ENCODE measurements at regions not wholly inside any gene's neighbourhood (a gene's known extent, or its start where the extent isn't known, plus 50 kb on each side); places are given as distances from the start of the nearest gene placed in this dataset.
"Not testable (repeated sequence)": the region's sequence is repeated elsewhere in the genome, so short reads cannot be mapped to it uniquely, and the experiment has no call there.

DNA sequence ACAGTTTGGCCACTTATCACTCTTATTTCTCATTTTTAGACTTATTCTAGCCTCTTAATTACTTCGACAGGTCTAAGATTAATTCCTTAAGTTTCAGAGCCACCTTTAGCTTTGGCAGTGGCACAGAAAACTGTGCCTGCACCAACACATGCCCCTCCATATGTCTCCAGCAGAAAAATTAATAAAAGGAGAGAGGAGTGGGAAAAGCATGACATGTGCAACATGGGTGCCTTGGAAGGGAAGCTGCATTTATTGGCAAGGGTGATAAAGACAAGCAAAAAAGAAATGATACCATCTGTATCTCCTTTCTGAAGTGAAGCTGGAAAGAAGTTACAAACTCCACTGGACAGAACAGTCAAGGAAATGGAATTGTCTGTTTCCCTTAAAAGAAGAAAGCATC is 121.7 kb upstream of the CFAP20DC start (continued):
- TF ChIP-seq, protein P1, sequence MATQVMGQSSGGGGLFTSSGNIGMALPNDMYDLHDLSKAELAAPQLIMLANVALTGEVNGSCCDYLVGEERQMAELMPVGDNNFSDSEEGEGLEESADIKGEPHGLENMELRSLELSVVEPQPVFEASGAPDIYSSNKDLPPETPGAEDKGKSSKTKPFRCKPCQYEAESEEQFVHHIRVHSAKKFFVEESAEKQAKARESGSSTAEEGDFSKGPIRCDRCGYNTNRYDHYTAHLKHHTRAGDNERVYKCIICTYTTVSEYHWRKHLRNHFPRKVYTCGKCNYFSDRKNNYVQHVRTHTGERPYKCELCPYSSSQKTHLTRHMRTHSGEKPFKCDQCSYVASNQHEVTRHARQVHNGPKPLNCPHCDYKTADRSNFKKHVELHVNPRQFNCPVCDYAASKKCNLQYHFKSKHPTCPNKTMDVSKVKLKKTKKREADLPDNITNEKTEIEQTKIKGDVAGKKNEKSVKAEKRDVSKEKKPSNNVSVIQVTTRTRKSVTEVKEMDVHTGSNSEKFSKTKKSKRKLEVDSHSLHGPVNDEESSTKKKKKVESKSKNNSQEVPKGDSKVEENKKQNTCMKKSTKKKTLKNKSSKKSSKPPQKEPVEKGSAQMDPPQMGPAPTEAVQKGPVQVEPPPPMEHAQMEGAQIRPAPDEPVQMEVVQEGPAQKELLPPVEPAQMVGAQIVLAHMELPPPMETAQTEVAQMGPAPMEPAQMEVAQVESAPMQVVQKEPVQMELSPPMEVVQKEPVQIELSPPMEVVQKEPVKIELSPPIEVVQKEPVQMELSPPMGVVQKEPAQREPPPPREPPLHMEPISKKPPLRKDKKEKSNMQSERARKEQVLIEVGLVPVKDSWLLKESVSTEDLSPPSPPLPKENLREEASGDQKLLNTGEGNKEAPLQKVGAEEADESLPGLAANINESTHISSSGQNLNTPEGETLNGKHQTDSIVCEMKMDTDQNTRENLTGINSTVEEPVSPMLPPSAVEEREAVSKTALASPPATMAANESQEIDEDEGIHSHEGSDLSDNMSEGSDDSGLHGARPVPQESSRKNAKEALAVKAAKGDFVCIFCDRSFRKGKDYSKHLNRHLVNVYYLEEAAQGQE (IDR thresholded peaks at IDR 0.05; ENCODE audit: unreplicated experiment): no peak
- TF ChIP-seq JUNB (IDR thresholded peaks at IDR 0.05; ENCODE audit: unreplicated experiment) (no peak), EZH2phosphoT487 (IDR thresholded peaks at IDR 0.05; ENCODE audit: unreplicated experiment) (no peak), POLR2AphosphoS5 (IDR thresholded peaks at IDR 0.05; ENCODE audit: low read depth) (no peak), NANOG (IDR thresholded peaks at IDR 0.05; ENCODE audit: borderline replicate concordance) (no peak), EZH2 (IDR thresholded peaks at IDR 0.05; ENCODE audit: low read depth, unreplicated experiment) (no peak), ZNF331 (CRISPR knock-in tag; IDR thresholded peaks at IDR 0.05; ENCODE audit: low read depth) (no peak), STAT1 (IDR thresholded peaks at IDR 0.05; ENCODE audit: unreplicated experiment) (no peak), ZNF114 (CRISPR knock-in tag; IDR thresholded peaks at IDR 0.05) (no peak)
- TF ChIP-seq, protein P2, sequence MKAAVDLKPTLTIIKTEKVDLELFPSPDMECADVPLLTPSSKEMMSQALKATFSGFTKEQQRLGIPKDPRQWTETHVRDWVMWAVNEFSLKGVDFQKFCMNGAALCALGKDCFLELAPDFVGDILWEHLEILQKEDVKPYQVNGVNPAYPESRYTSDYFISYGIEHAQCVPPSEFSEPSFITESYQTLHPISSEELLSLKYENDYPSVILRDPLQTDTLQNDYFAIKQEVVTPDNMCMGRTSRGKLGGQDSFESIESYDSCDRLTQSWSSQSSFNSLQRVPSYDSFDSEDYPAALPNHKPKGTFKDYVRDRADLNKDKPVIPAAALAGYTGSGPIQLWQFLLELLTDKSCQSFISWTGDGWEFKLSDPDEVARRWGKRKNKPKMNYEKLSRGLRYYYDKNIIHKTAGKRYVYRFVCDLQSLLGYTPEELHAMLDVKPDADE (IDR thresholded peaks at IDR 0.05): no peak

DNA sequence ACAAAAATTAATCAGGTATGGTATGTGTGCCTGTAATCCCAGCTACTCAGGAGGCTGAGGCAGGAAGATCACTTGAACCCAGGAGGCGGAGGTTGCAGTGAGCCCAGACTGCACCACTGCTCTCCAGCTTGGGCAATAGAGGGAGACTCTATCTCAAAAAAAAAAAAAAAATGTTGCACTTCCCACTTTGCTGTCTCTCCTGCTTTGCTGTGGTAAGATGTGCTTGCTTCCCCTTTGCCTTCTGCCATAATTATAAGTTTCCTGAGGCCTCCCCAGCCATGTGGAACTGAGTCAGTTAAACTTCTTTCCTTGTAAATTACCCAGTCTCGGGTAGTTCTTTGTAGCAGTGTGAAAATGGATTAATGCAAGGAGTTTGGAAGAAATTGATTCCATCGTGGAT is 120.3 kb upstream of the CFAP20DC start:
- H3K4me1 ChIP-seq (ENCODE audit: insufficient read depth); H2AFZ ChIP-seq; H3K79me2 ChIP-seq (replicated peaks; ENCODE audit: insufficient read depth); H3K36me3 ChIP-seq (ENCODE audit: insufficient read depth); H4K20me1 ChIP-seq (replicated peaks; ENCODE audit: insufficient read depth); H3F3A ChIP-seq (replicated peaks; ENCODE audit: low read depth); H3K27me3 ChIP-seq (ENCODE audit: insufficient read depth); H3K27ac ChIP-seq (ENCODE audit: low read depth); H3K9me3 Mint-ChIP-seq; H3K27ac Mint-ChIP-seq; H3K4me3 ChIP-seq; H3K4me1 Mint-ChIP-seq; ATAC-seq; H3K9me2 ChIP-seq (ENCODE audit: insufficient read depth); DNase-seq (ENCODE audit: low spot score); H3K4me3 Mint-ChIP-seq; H3K4me2 ChIP-seq; H3K36me3 Mint-ChIP-seq (ENCODE audit: low read depth); H3K27me3 Mint-ChIP-seq (ENCODE audit: insufficient read depth, low read depth, poor library complexity): not testable (repeated sequence)

DNA sequence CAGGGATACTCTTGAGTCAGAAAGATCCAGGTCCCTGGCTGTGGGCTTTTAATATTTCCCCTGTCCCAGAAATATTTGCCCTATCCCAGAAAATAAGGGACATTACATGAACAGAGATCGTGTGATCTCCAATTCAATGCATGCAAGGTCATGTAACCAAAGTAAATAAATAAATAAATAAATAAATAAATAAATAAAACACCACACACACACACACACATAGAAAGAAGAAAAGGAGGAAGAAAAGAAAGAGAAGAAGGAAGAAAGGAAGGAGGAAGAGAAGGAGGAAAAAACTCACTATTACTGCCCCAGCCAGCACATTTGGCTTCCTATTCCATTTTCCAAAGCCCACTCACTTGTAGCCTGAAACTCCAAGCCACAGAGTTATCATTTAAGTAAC is 117.9 kb upstream of the CFAP20DC start:
- Histone ChIP-seq H3F3A (replicated peaks; ENCODE audit: low read depth) (no peaks in the 10 kb centered on the region), H3K36me3 (ENCODE audit: insufficient read depth) (no peaks in the 10 kb centered on the region), H3K79me2 (replicated peaks; ENCODE audit: insufficient read depth) (no peaks in the 10 kb centered on the region), H3K27me3 (ENCODE audit: insufficient read depth) (no peaks in the 10 kb centered on the region), H4K20me1 (replicated peaks; ENCODE audit: insufficient read depth) (no peaks in the 10 kb centered on the region), H3K4me1 (ENCODE audit: insufficient read depth) (no peaks in the 10 kb centered on the region), H3K4me3 (no peak overlapping the region), H3K9me2 (ENCODE audit: insufficient read depth) (peaks cover 3% of the 10 kb centered on the region; the same call in 1 of the 2 replicates), H2AFZ (no peak overlapping the region), H3K27ac (ENCODE audit: low read depth) (no peak overlapping the region), H3K4me2 (no peak overlapping the region)
- Mint-ChIP-seq H3K27ac (no peak overlapping the region), H3K4me1 (peaks cover 4% of the 10 kb centered on the region; the same call in 2 of the 3 replicates), H3K9me3 (no peaks in the 10 kb centered on the region), H3K27me3 (ENCODE audit: insufficient read depth, low read depth, poor library complexity) (peaks cover 1% of the 10 kb centered on the region), H3K36me3 (ENCODE audit: low read depth) (no peaks in the 10 kb centered on the region), H3K4me3 (no peak overlapping the region)
- DNase-seq (ENCODE audit: low spot score) (no peak), ATAC-seq (no peak)
- TF ChIP-seq ZNF114 (CRISPR knock-in tag; IDR thresholded peaks at IDR 0.05): no peak
- no peak for TF ChIP-seq POLR2AphosphoS5 (IDR thresholded peaks at IDR 0.05; ENCODE audit: low read depth)
- no peak for TF ChIP-seq EZH2phosphoT487 (IDR thresholded peaks at IDR 0.05; ENCODE audit: unreplicated experiment)
- no peak for TF ChIP-seq STAT1 (IDR thresholded peaks at IDR 0.05; ENCODE audit: unreplicated experiment)
- no peak for TF ChIP-seq NANOG (IDR thresholded peaks at IDR 0.05; ENCODE audit: borderline replicate concordance)
- TF ChIP-seq CREB1 (CRISPR knock-in tag; IDR thresholded peaks at IDR 0.05; ENCODE audit: low read depth): no peak
- TF ChIP-seq JUNB (IDR thresholded peaks at IDR 0.05; ENCODE audit: unreplicated experiment): no peak
